Stomach (tissue), 8 donors: ENCODE measurements at regions not wholly inside any gene's neighbourhood (a gene's known extent, or its start where the extent isn't known, plus 50 kb on each side); places are given as distances from the start of the nearest gene placed in this dataset.

Experiments used
- DNase-seq, 2 donors: peaks; one replicate each; pipeline versions ENCODE4 v3.0.0 to v3.0.0-alpha.2; 2013 to 2019
- H3K27ac ChIP-seq, 5 donors: fragments of 200-600 bp in 4 of 5; sonication (generic) in 4 of 5; one replicate each; pipeline ENCODE4 v1.5.1; 2013 to 2019; ENCODE audit warnings: mild to moderate bottlenecking in 1 of 5, moderate library complexity in 1 of 5
- H3K27me3 ChIP-seq, 3 donors: fragments of 200-600 bp; sonication (generic); one replicate each; pipeline ENCODE4 v1.5.1; 2017 to 2019; ENCODE audit warnings: mixed run types in 1 of 3
- H3K36me3 ChIP-seq, 4 donors: fragments of 200-600 bp; sonication (generic); 1 replicate in 3 of 4; 2 replicates in 1 of 4; pipeline ENCODE4 v1.5.1; 2016 to 2019
- H3K4me1 ChIP-seq, 4 donors: fragments of 200-600 bp; sonication (generic); one replicate each; pipeline ENCODE4 v1.5.1; 2016 to 2019
- H3K4me3 ChIP-seq, 4 donors: fragments of 200-600 bp; sonication (generic) in 3 of 4; one replicate each; pipeline ENCODE4 v1.5.1; 2016 to 2019; ENCODE audit warnings: mild to moderate bottlenecking in 1 of 4
- H3K9me3 ChIP-seq, 4 donors: fragments of 200-600 bp; sonication (generic); one replicate each; pipeline ENCODE4 v1.5.1; 2016 to 2019
- EP300 ChIP-seq: sonication (generic); formaldehyde crosslinking; IDR thresholded peaks from one replicate; pipeline ENCODE4 v1.6.1; 2017; ENCODE audit warnings: antibody characterized with exemption
- POLR2A ChIP-seq, 4 donors: fragments of 450-650 bp; IDR thresholded peaks; one replicate each; pipeline ENCODE4 v1.6.1; 2016; ENCODE audit warnings: antibody characterized with exemption in 4 of 4, control low read depth in 2 of 4, mild to moderate bottlenecking in 1 of 4, moderate library complexity in 1 of 4
- POLR2AphosphoS5 ChIP-seq, 3 donors: sonication (generic); formaldehyde crosslinking; IDR thresholded peaks; one replicate each; pipeline ENCODE4 v1.6.1; 2016; ENCODE audit warnings: antibody characterized with exemption in 3 of 3
- WGBS, 5 donors: extraction: QIAGEN DNeasy Blood & Tissue Kit in 3 of 5; methylation state at CpG; one replicate each; pipeline versions ENCODE4 v1.1.5 to v1.1.7; 2013 to 2018; 5-methylcytosine and 5-hydroxymethylcytosine counted together
- intact Hi-C: fragments of 100-400 bp; cut with DNase I; formaldehyde crosslinking; loops from one replicate; pipeline ENCODE4 v1.15.1; 2023; ENCODE audit warnings: low total_unique reads
- TF ChIP-seq, protein P1 (sequence below), 7 experiments: fragments of 450-650 bp in 4 of 7; fragments of 200-600 bp in 3 of 7; sonication (generic) in 3 of 7; IDR thresholded peaks; one replicate each; pipeline ENCODE4 v1.5.1; 2016 to 2019; ENCODE audit warnings: antibody characterized with exemption in 7 of 7, control low read depth in 2 of 7, mild to moderate bottlenecking in 1 of 7
- donor health status: healthy with polysubstance abuse.
- donor health status: Bipolar disorder and iron deficiency.
- donor health status: healthy.

GRCh38 chr13:64684685-64685431 lies 2545.3 kb downstream of the PCDH9 start:
- WGBS, 5 donors, result 49 to 64% (median 55%) methylated on average over 7 of the region's 7 CpGs
- H3K4me3 ChIP-seq, result no peak overlapping the region
- no peaks in the 10 kb centered on the region for H3K36me3 ChIP-seq
- TF ChIP-seq, protein P1, sequence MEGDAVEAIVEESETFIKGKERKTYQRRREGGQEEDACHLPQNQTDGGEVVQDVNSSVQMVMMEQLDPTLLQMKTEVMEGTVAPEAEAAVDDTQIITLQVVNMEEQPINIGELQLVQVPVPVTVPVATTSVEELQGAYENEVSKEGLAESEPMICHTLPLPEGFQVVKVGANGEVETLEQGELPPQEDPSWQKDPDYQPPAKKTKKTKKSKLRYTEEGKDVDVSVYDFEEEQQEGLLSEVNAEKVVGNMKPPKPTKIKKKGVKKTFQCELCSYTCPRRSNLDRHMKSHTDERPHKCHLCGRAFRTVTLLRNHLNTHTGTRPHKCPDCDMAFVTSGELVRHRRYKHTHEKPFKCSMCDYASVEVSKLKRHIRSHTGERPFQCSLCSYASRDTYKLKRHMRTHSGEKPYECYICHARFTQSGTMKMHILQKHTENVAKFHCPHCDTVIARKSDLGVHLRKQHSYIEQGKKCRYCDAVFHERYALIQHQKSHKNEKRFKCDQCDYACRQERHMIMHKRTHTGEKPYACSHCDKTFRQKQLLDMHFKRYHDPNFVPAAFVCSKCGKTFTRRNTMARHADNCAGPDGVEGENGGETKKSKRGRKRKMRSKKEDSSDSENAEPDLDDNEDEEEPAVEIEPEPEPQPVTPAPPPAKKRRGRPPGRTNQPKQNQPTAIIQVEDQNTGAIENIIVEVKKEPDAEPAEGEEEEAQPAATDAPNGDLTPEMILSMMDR (IDR thresholded peaks at IDR 0.05), result no peak
- TF ChIP-seq POLR2AphosphoS5 (IDR thresholded peaks at IDR 0.05), result no peak
- TF ChIP-seq EP300, result no peak
- TF ChIP-seq POLR2A (IDR thresholded peaks at IDR 0.05), result no peak
- H3K9me3 ChIP-seq, result no peaks in the 10 kb centered on the region
- no peaks in the 10 kb centered on the region for H3K4me1 ChIP-seq
- DNase-seq, result no peak
- no peaks in the 10 kb centered on the region for H3K27me3 ChIP-seq
- no peak overlapping the region for H3K27ac ChIP-seq
- intact Hi-C loops, result no loop called here

GRCh38 chr13:64684108-64684507 lies 2546.0 kb downstream of the PCDH9 start:
- H3K9me3 ChIP-seq, result no peaks in the 10 kb centered on the region
- no peaks in the 10 kb centered on the region for H3K4me1 ChIP-seq
- H3K4me3 ChIP-seq, result no peak overlapping the region
- intact Hi-C loops, result no loop called here
- no peaks in the 10 kb centered on the region for H3K27me3 ChIP-seq
- H3K36me3 ChIP-seq, result no peaks in the 10 kb centered on the region
- H3K27ac ChIP-seq, result no peak overlapping the region
- WGBS, 5 donors, result 61 to 82% (median 77%) methylated on average over 3 of the region's 3 CpGs
- DNase-seq, result no peak
- no peak for TF ChIP-seq EP300
- TF ChIP-seq, protein P1 (IDR thresholded peaks at IDR 0.05), result no peak
- no peak for TF ChIP-seq POLR2A (IDR thresholded peaks at IDR 0.05)
- TF ChIP-seq POLR2AphosphoS5 (IDR thresholded peaks at IDR 0.05), result no peak

GRCh38 chr13:64680739-64681138 lies 2549.4 kb downstream of the PCDH9 start:
- TF ChIP-seq, protein P1 (IDR thresholded peaks at IDR 0.05), result no peak
- 92 to 100% (median 95%) methylated on average over 1 of the region's 1 CpG for WGBS, 5 donors
- intact Hi-C loops, result no loop called here
- Histone ChIP-seq H3K4me3 (no peak overlapping the region), H3K36me3 (no peaks in the 10 kb centered on the region), H3K9me3 (no peaks in the 10 kb centered on the region), H3K27me3 (no peaks in the 10 kb centered on the region), H3K27ac (no peak overlapping the region), H3K4me1 (no peaks in the 10 kb centered on the region)
- DNase-seq, result no peak

- H3K36me3 ChIP-seq, result no peaks in the 10 kb centered on the region
- H3K4me3 ChIP-seq, result no peak overlapping the region
- no peaks in the 10 kb centered on the region for H3K4me1 ChIP-seq
- no peak for DNase-seq
- no peaks in the 10 kb centered on the region for H3K9me3 ChIP-seq
- intact Hi-C loops, result no loop called here
- no peak overlapping the region for H3K27ac ChIP-seq
- no peaks in the 10 kb centered on the region for H3K27me3 ChIP-seq
- 60 to 73% (median 66%) methylated on average over 6 of the region's 6 CpGs for WGBS, 5 donors
- TF ChIP-seq EP300 (no peak), POLR2AphosphoS5 (IDR thresholded peaks at IDR 0.05) (no peak), POLR2A (IDR thresholded peaks at IDR 0.05) (no peak)
- TF ChIP-seq, protein P1 (IDR thresholded peaks at IDR 0.05), result no peak
Measured at GRCh38 chr13:64675255-64675892, 2554.8 kb downstream of the PCDH9 start.
